Calu3 (cell line): ENCODE measurements at regions not wholly inside any gene's neighbourhood (a gene's known extent, or its start where the extent isn't known, plus 50 kb on each side); places are given as distances from the start of the nearest gene placed in this dataset.

Source experiments
- BruUV-seq: library from RNA; stranded (reverse); fragments of 400-500 nt; replicated peaks from 2 replicates; lab custom pipeline; 2021; lab: Mats Ljungman, UMichigan
- CTCF ChIA-PET: fragments of 300-600 bp; sonication (Branson Sonifier 250); formaldehyde crosslinking; loops from one replicate; lab custom pipeline; 2022; ENCODE audit warnings: antibody characterized with exemption; lab: Charles Lee
- DNase-seq: peaks from one replicate; pipeline ENCODE4 v3.0.0; 2022
- H3K27ac Mint-ChIP-seq: one replicate; pipeline ENCODE4 v1.8.0; 2022; ENCODE audit warnings: mixed read lengths; ENCODE audit not compliant: unreplicated experiment
- H3K27me3 Mint-ChIP-seq: one replicate; pipeline ENCODE4 v1.8.0; 2022; ENCODE audit warnings: mixed read lengths; ENCODE audit not compliant: unreplicated experiment
- H3K36me3 Mint-ChIP-seq: one replicate; pipeline ENCODE4 v1.8.0; 2022; ENCODE audit warnings: mild to moderate bottlenecking, moderate library complexity, mixed read lengths; ENCODE audit not compliant: insufficient read depth, unreplicated experiment
- H3K4me1 Mint-ChIP-seq: one replicate; pipeline ENCODE4 v1.8.0; 2022; ENCODE audit warnings: mild to moderate bottlenecking, low read depth, mixed read lengths; ENCODE audit not compliant: unreplicated experiment
- H3K4me3 Mint-ChIP-seq: one replicate; pipeline ENCODE4 v1.8.0; 2022; ENCODE audit warnings: mild to moderate bottlenecking, low read depth, moderate library complexity, mixed read lengths; ENCODE audit not compliant: unreplicated experiment
- H3K9me3 Mint-ChIP-seq: one replicate; pipeline ENCODE4 v1.8.0; 2022; ENCODE audit warnings: low read depth, mixed read lengths; ENCODE audit not compliant: unreplicated experiment
- CTCF ChIP-seq: fragments of 200-600 bp; IDR thresholded peaks from one replicate; pipeline ENCODE4 v1.8.0; 2022; ENCODE audit warnings: antibody characterized with exemption; ENCODE audit not compliant: unreplicated experiment
- intact Hi-C: fragments of 100-400 bp; cut with micrococcal nuclease; formaldehyde crosslinking; loops from one replicate; pipeline ENCODE4 v1.10.0; 2022; ENCODE audit not compliant: unreplicated experiment

GRCh38 chrX:99750721-99751120 is 659.4 kb downstream of the PCDH19 start:
- intact Hi-C loops, result no loop called here
- Mint-ChIP-seq H3K27ac (no peak overlapping the region), H3K4me3 (no peak overlapping the region), H3K36me3 (no peaks in the 10 kb centered on the region), H3K4me1 (no peaks in the 10 kb centered on the region), H3K9me3 (peaks cover 18% of the 10 kb centered on the region), H3K27me3 (no peaks in the 10 kb centered on the region)
- no peak for TF ChIP-seq CTCF
- CTCF ChIA-PET, result no interaction called here
- no TSS peak for BruUV-seq
- no peak for DNase-seq

GRCh38 chrX:99722094-99722493 is 688.0 kb downstream of the PCDH19 start:
- no peaks in the 10 kb centered on the region for H3K27me3 Mint-ChIP-seq
- CTCF ChIA-PET, result no interaction called here
- no peak overlapping the region for H3K4me3 Mint-ChIP-seq
- no peak overlapping the region for H3K27ac Mint-ChIP-seq
- intact Hi-C loops, result no loop called here
- peaks cover 10% of the 10 kb centered on the region for H3K9me3 Mint-ChIP-seq
- no TSS peak for BruUV-seq
- no peaks in the 10 kb centered on the region for H3K36me3 Mint-ChIP-seq
- DNase-seq, result no peak
- H3K4me1 Mint-ChIP-seq, result no peaks in the 10 kb centered on the region
- no peak for TF ChIP-seq CTCF

GRCh38 chrX:99719140-99719539 is 690.9 kb downstream of the PCDH19 start:
- Mint-ChIP-seq H3K27ac (no peak overlapping the region), H3K4me1 (no peaks in the 10 kb centered on the region), H3K27me3 (no peaks in the 10 kb centered on the region), H3K9me3 (peaks cover 10% of the 10 kb centered on the region), H3K36me3 (no peaks in the 10 kb centered on the region), H3K4me3 (no peak overlapping the region)
- intact Hi-C loops, result no loop called here
- CTCF ChIA-PET, result no interaction called here
- no peak for DNase-seq
- no TSS peak for BruUV-seq
- TF ChIP-seq CTCF, result no peak

- Mint-ChIP-seq H3K27me3 (no peaks in the 10 kb centered on the region), H3K9me3 (peaks cover 10% of the 10 kb centered on the region), H3K36me3 (no peaks in the 10 kb centered on the region), H3K4me3 (no peak overlapping the region), H3K27ac (no peak overlapping the region), H3K4me1 (no peaks in the 10 kb centered on the region)
- BruUV-seq, result no TSS peak
- no peak for TF ChIP-seq CTCF
- intact Hi-C loops, result no loop called here
- no peak for DNase-seq
- CTCF ChIA-PET, result no interaction called here
These were observed 692.4 kb downstream of the PCDH19 start for GRCh38 chrX:99717716-99718115.
